ENCODE measurements at regions not wholly inside any gene's neighbourhood (a gene's known extent, or its start where the extent isn't known, plus 50 kb on each side); places are given as distances from the start of the nearest gene placed in this dataset.

DNA sequence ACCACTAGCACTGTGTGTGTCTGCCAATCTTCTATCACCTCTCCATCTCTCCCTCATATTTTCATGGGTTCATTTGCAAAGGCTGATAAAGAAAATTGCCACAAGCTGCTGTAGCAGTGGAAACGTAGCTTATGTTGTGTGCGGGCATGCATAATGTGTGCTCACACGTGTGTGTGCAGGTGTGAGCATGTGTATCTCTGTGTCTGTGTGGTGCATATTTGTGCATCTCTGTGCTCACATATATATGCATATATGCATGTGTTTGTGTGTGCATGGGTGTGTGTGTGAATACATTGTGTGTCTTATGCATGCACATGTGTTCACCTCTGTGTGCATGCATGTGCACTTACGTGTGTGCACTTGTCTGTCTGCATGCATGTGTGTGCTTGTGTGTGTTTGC lies 181.8 kb upstream of the UBL3 start:
- TF ChIP-seq, protein P1, sequence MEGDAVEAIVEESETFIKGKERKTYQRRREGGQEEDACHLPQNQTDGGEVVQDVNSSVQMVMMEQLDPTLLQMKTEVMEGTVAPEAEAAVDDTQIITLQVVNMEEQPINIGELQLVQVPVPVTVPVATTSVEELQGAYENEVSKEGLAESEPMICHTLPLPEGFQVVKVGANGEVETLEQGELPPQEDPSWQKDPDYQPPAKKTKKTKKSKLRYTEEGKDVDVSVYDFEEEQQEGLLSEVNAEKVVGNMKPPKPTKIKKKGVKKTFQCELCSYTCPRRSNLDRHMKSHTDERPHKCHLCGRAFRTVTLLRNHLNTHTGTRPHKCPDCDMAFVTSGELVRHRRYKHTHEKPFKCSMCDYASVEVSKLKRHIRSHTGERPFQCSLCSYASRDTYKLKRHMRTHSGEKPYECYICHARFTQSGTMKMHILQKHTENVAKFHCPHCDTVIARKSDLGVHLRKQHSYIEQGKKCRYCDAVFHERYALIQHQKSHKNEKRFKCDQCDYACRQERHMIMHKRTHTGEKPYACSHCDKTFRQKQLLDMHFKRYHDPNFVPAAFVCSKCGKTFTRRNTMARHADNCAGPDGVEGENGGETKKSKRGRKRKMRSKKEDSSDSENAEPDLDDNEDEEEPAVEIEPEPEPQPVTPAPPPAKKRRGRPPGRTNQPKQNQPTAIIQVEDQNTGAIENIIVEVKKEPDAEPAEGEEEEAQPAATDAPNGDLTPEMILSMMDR (conservative IDR thresholded peaks at IDR 0.05; ENCODE audit: low read depth, low read length) = no peak
- TF ChIP-seq EZH2 (IDR thresholded peaks at IDR 0.05; ENCODE audit: borderline replicate concordance, low read depth, low read length, poor library complexity, severe bottlenecking) = no peak
